ENCODE measurements at regions not wholly inside any gene's neighbourhood (a gene's known extent, or its start where the extent isn't known, plus 50 kb on each side); places are given as distances from the start of the nearest gene placed in this dataset.
A peak's percentile ranks its signal among the peaks of the same experiment; 100 is the strongest.

- peaks cover 13% of the 10 kb centered on the region for H3K9me3 Mint-ChIP-seq (ENCODE audit: unreplicated experiment)
- Histone ChIP-seq H3K4me3 (ENCODE audit: low read depth, low read length) (no peak overlapping the region), H3K36me3 (ENCODE audit: control insufficient read depth, insufficient read depth, low read length) (no peaks in the 10 kb centered on the region), H3K9me3 (no peaks in the 10 kb centered on the region), H3K4me1 (peaks cover 64% of the 10 kb centered on the region), H3K27me3 (replicated peaks; ENCODE audit: control insufficient read depth, insufficient read depth, low read length) (no peaks in the 10 kb centered on the region)
- intact Hi-C loops (cut with micrococcal nuclease; ENCODE audit: unreplicated experiment), result loop anchor here (1.0 kb wide), 3 partner anchors 10 to 100 kb away; no protein-coding TSS in a partner anchor
- peaks cover 43% of the 10 kb centered on the region for H3K4me1 Mint-ChIP-seq (ENCODE audit: low read depth, unreplicated experiment)
- TF ChIP-seq, protein P1, sequence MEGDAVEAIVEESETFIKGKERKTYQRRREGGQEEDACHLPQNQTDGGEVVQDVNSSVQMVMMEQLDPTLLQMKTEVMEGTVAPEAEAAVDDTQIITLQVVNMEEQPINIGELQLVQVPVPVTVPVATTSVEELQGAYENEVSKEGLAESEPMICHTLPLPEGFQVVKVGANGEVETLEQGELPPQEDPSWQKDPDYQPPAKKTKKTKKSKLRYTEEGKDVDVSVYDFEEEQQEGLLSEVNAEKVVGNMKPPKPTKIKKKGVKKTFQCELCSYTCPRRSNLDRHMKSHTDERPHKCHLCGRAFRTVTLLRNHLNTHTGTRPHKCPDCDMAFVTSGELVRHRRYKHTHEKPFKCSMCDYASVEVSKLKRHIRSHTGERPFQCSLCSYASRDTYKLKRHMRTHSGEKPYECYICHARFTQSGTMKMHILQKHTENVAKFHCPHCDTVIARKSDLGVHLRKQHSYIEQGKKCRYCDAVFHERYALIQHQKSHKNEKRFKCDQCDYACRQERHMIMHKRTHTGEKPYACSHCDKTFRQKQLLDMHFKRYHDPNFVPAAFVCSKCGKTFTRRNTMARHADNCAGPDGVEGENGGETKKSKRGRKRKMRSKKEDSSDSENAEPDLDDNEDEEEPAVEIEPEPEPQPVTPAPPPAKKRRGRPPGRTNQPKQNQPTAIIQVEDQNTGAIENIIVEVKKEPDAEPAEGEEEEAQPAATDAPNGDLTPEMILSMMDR (IDR thresholded peaks at IDR 0.05; ENCODE audit: insufficient read depth in 1 of 2, low read depth in 1 of 2, low read length in 1 of 2, severe bottlenecking in 1 of 2, unreplicated experiment in 1 of 2), result no peak
- CTCF ChIA-PET, result interaction anchor here (0.7 to 1.2 kb wide), 6 partner anchors 9 to 155 kb away, joined by 3 to 8 read pairs (median 5); partner anchors contain the start of gene IL6
- DNase-seq, result peak; percentile 84 to 86
- H3K27me3 Mint-ChIP-seq (ENCODE audit: insufficient read depth, unreplicated experiment), result no peaks in the 10 kb centered on the region
- no TSS peak for BruUV-seq (replicated peaks)
- H3K36me3 Mint-ChIP-seq (ENCODE audit: insufficient read depth, unreplicated experiment), result peaks cover 64% of the 10 kb centered on the region
- peak overlapping the region; percentile 91 for H3K27ac Mint-ChIP-seq (ENCODE audit: unreplicated experiment)
- POLR2A ChIA-PET, result interaction anchor here (0.5 to 0.7 kb wide), 2 partner anchors 10 to 1146 kb away, joined by 3 to 5 read pairs; no protein-coding TSS in a partner anchor
- H3K4me3 Mint-ChIP-seq (ENCODE audit: unreplicated experiment), result peak overlapping the region; percentile 30
These were observed 72.9 kb upstream of the STEAP1B start for GRCh38 chr7:22572937-22573336.

DNA sequence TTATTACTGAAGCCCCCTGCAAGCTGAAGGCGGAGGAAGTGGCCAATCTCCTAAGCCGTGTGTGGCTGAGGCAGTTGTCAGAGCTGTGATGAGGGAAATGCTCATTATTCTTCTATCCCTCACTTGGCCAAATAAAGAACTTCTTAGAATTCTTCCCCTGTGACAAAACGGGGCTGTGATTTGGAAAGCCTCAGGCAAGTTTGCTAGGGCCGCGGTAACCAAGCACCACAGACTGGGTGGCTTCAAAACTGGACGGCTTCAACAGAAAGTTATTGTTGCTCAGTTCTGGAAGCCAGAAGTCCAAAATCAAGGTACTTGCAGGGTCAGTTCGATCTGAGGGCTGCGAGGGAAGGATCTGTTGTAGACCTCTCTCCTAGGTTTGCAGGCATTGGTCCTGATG lies 72.3 kb upstream of the STEAP1B start:
- TSS peak; percentile 81 for BruUV-seq (replicated peaks)

GRCh38 chr7:22571766-22572165 lies 71.8 kb upstream of the STEAP1B start:
- Mint-ChIP-seq H3K27me3 (ENCODE audit: insufficient read depth, unreplicated experiment) (no peaks in the 10 kb centered on the region), H3K9me3 (ENCODE audit: unreplicated experiment) (peaks cover 11% of the 10 kb centered on the region), H3K4me3 (ENCODE audit: unreplicated experiment) (peak overlapping the region; percentile 28), H3K36me3 (ENCODE audit: insufficient read depth, unreplicated experiment) (peaks cover 63% of the 10 kb centered on the region), H3K27ac (ENCODE audit: unreplicated experiment) (peak overlapping the region; percentile 91), H3K4me1 (ENCODE audit: low read depth, unreplicated experiment) (peaks cover 42% of the 10 kb centered on the region)
- Histone ChIP-seq H3K4me3 (ENCODE audit: low read depth, low read length) (no peak overlapping the region), H3K4me1 (peaks cover 52% of the 10 kb centered on the region), H3K9me3 (no peaks in the 10 kb centered on the region), H3K36me3 (ENCODE audit: control insufficient read depth, insufficient read depth, low read length) (no peaks in the 10 kb centered on the region), H3K27me3 (replicated peaks; ENCODE audit: control insufficient read depth, insufficient read depth, low read length) (no peaks in the 10 kb centered on the region)
- intact Hi-C loops (cut with micrococcal nuclease; ENCODE audit: unreplicated experiment), result no loop called here
- BruUV-seq (replicated peaks), result no TSS peak
- TF ChIP-seq, protein P1 (IDR thresholded peaks at IDR 0.05; ENCODE audit: insufficient read depth in 1 of 2, low read depth in 1 of 2, low read length in 1 of 2, severe bottlenecking in 1 of 2, unreplicated experiment in 1 of 2), result no peak
- DNase-seq, result no peak
- CTCF ChIA-PET, result no interaction called here
- POLR2A ChIA-PET, result no interaction called here

More for the DNA sequence above, 72.3 kb upstream of the STEAP1B start:
- intact Hi-C loops (cut with micrococcal nuclease; ENCODE audit: unreplicated experiment), result no loop called here
- DNase-seq, result no peak
- TF ChIP-seq, protein P1 (IDR thresholded peaks at IDR 0.05; ENCODE audit: insufficient read depth in 1 of 2, low read depth in 1 of 2, low read length in 1 of 2, severe bottlenecking in 1 of 2, unreplicated experiment in 1 of 2), result no peak
- H3K4me1 ChIP-seq, result peaks cover 57% of the 10 kb centered on the region
- H3K27me3 Mint-ChIP-seq (ENCODE audit: insufficient read depth, unreplicated experiment), result no peaks in the 10 kb centered on the region
- no peaks in the 10 kb centered on the region for H3K27me3 ChIP-seq (replicated peaks; ENCODE audit: control insufficient read depth, insufficient read depth, low read length)
- H3K36me3 ChIP-seq (ENCODE audit: control insufficient read depth, insufficient read depth, low read length), result no peaks in the 10 kb centered on the region
- H3K4me1 Mint-ChIP-seq (ENCODE audit: low read depth, unreplicated experiment), result peaks cover 42% of the 10 kb centered on the region
- peak overlapping the region; percentile 91 for H3K27ac Mint-ChIP-seq (ENCODE audit: unreplicated experiment)
- no peaks in the 10 kb centered on the region for H3K9me3 ChIP-seq
- H3K9me3 Mint-ChIP-seq (ENCODE audit: unreplicated experiment), result peaks cover 11% of the 10 kb centered on the region
- ChIA-PET POLR2A (interaction anchor here (0.5 to 0.7 kb wide), 2 partner anchors 11 to 1145 kb away, joined by 3 to 5 read pairs; no protein-coding TSS in a partner anchor), CTCF (interaction anchor here (0.7 to 1.2 kb wide), 5 partner anchors 10 to 156 kb away, joined by 3 to 8 read pairs (median 5); partner anchors contain the start of gene IL6)
- no peak overlapping the region for H3K4me3 ChIP-seq (ENCODE audit: low read depth, low read length)
- H3K36me3 Mint-ChIP-seq (ENCODE audit: insufficient read depth, unreplicated experiment), result peaks cover 64% of the 10 kb centered on the region
- no peak overlapping the region for H3K4me3 Mint-ChIP-seq (ENCODE audit: unreplicated experiment)

Data from Caco-2 (cell line).